D721Med (cell line): ENCODE measurements at regions not wholly inside any gene's neighbourhood (a gene's known extent, or its start where the extent isn't known, plus 50 kb on each side); places are given as distances from the start of the nearest gene placed in this dataset.

Source experiments
- DNase-seq: peaks from one replicate; pipeline ENCODE4 v3.0.0; 2011; ENCODE audit warnings: low spot score; ENCODE audit not compliant: insufficient read length
- FAIRE-seq: peaks from 2 replicates; lab custom pipeline; 2011; peaks lifted over from hg19 to GRCh38; lab: Jason Lieb, UNC
- CTCF ChIP-seq: IDR thresholded peaks from 2 replicates; pipeline ENCODE4 v1.5.1; 2012; ENCODE audit warnings: mild to moderate bottlenecking, control low read depth; ENCODE audit not compliant: insufficient read depth; ENCODE audit errors: missing control alignments

DNA sequence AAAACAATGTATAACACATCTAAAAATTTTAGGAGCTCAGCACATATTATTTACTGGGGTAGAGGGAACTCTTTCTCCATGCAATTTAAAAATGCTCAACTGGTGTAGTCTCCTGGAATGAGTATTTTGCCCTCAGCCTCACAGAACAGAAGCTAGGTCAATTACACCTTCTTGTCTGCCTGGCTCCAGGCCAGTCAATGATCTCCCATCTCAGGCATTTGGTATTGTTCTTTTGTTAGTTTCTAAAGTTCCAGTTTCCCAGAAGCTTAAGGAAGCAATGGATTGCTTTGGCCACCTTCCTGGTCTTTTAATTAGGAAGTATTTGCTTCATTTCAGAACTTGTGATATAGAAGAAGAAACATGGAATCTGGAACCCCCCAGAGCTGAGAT, 360.3 kb upstream of the ASIC2 start:
- no peak for TF ChIP-seq CTCF
- FAIRE-seq (no peak), DNase-seq (no peak)

DNA sequence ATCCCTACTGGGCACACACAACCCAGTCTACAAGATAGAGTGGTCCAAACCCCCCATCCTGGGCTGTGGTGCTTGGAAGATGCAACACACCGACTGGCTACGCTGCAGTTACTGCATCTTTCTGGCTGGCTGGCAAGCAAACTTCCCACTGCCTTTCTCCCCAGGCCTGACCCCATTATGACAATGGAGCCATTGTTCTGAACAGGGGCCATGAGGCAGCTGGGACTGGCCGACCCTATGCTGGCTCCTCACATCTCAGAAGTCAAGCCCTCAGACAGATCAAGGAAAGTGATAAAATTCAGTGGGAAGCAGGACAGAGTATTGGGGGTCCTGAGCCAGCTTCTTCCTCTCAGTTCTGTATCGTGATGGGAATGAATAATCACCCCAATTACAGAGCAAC, 364.1 kb upstream of the ASIC2 start:
- TF ChIP-seq CTCF, result no peak
- FAIRE-seq (no peak), DNase-seq (no peak)

- TF ChIP-seq CTCF, result no peak
- DNase-seq (no peak), FAIRE-seq (no peak)
Measured at GRCh38 chr17:33661975-33662374, 368.9 kb upstream of the ASIC2 start.

DNA sequence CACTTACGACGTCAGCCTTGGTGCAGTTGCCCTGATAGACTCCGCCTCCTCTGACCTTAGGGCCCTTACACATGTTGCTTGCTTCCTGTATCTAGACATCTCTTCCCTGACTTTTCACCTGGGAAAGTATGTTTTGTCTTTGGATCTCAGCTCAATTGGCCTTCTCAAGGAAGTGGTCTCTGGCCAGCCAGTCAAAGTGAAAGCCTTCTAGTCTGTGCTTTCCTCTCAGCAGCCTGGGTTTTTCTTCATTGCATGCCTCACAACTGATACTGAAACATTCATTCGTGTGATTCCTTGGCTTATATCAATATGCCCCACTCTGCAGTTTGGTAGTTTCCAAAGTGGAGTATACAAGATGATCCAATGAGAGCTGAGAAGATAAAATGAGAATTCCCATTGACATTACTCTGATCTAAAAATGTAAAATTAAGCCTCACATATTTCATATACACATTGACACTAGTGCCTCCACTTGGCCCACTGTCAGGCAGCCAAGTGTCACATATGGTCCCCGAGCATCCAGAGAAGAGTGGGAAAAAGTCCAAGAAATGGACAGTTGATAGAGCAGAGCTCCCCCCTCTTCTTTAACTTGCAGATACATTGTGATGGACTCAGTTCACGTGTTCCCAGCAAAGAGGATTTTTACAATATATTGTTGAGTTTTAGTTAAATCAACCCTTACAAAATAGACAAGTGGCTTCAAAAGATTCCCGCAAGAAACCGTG, 371.2 kb upstream of the ASIC2 start:
- FAIRE-seq (no peak), DNase-seq (no peak)
- no peak for TF ChIP-seq CTCF

GRCh38 chr17:33667052-33667509, 374.0 kb upstream of the ASIC2 start:
- FAIRE-seq (no peak), DNase-seq (no peak)
- TF ChIP-seq CTCF, result no peak

DNA sequence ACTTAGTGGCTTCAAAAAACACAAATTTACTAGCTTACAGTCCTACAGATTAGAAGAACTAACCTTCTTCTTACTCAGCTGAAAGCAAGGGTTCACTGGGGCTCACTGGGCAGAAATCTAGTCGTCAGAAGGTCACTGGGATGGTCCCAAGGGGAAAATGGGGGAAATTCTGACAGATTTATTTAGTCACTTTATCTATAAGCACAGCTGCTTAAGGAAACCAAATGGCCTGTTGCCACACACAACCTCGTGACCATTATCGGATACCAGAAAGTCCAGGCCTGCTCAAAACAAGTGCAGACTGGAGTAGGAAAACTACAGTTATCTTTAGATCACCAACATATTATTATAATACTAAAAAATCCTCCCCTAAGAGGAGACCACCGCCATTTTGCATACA, 374.6 kb upstream of the ASIC2 start:
- DNase-seq, result no peak
- TF ChIP-seq CTCF, result no peak
- no peak for FAIRE-seq

DNA sequence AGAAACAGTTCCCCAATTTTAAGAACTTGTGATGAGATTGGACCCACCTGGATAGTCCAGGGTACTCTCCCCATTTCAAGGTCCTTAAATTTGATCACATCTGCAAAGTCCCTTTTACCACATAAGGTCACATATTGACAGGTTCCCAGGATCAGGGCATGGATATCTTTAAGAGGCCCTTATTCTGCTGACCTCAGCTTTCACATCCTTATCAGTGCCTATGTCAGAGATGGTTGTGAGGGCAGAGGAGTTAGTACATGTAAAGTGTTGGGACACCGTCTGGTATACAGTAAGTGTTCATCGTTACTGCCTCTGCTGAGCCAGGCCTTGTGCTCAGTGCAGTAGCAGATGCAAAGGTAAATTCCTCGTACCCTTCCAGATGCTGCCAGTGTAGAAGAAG, 375.4 kb upstream of the ASIC2 start:
- DNase-seq (no peak), FAIRE-seq (no peak)
- TF ChIP-seq CTCF, result no peak
